ENCODE measurements at regions not wholly inside any gene's neighbourhood (a gene's known extent, or its start where the extent isn't known, plus 50 kb on each side); places are given as distances from the start of the nearest gene placed in this dataset.

GRCh38 chr16:16909126-16909525 lies 530.2 kb downstream of the NPIPA7 start:
- Histone ChIP-seq H3K27me3 (peaks cover 0 to 8% of the 10 kb centered on the region in 2 donors), H3K4me3 (no peak overlapping the region), H3K36me3 (no peaks in the 10 kb centered on the region), H3K4me1 (no peaks in the 10 kb centered on the region), H3K9me3 (peaks cover 0 to 4% of the 10 kb centered on the region in 2 donors), H3K27ac (no peak overlapping the region)
- no peak for TF ChIP-seq CTCF (IDR thresholded peaks at IDR 0.05)
- intact Hi-C loops (cut with DNase I) = no loop called here
- ATAC-seq = no peak
- DNase-seq = no peak

GRCh38 chr16:16910666-16911065 lies 531.7 kb downstream of the NPIPA7 start:
- peaks cover 0 to 8% of the 10 kb centered on the region in 2 donors for H3K27me3 ChIP-seq
- H3K4me3 ChIP-seq = no peak overlapping the region
- H3K9me3 ChIP-seq = no peaks in the 10 kb centered on the region
- ATAC-seq (no peak), DNase-seq (no peak)
- H3K27ac ChIP-seq = no peak overlapping the region
- intact Hi-C loops (cut with DNase I) = no loop called here
- no peaks in the 10 kb centered on the region for H3K4me1 ChIP-seq
- H3K36me3 ChIP-seq = no peaks in the 10 kb centered on the region
- TF ChIP-seq CTCF (IDR thresholded peaks at IDR 0.05) = no peak

GRCh38 chr16:16915771-16916170 lies 536.8 kb downstream of the NPIPA7 start:
- no peak for ATAC-seq
- intact Hi-C loops (cut with DNase I) = no loop called here
- H3K9me3 ChIP-seq = no peaks in the 10 kb centered on the region

GRCh38 chr16:16917191-16917785 lies 538.3 kb downstream of the NPIPA7 start:
- no peak for TF ChIP-seq CTCF (IDR thresholded peaks at IDR 0.05)
- H3K27ac ChIP-seq = no peak overlapping the region
- H3K9me3 ChIP-seq = no peaks in the 10 kb centered on the region
- H3K4me3 ChIP-seq = no peak overlapping the region
- no peak for ATAC-seq
- peaks cover 0 to 36% of the 10 kb centered on the region in 2 donors for H3K27me3 ChIP-seq
- no peaks in the 10 kb centered on the region for H3K36me3 ChIP-seq
- intact Hi-C loops (cut with DNase I) = no loop called here
- DNase-seq = no peak
- H3K4me1 ChIP-seq = no peaks in the 10 kb centered on the region

More at GRCh38 chr16:16915771-16916170, 536.8 kb downstream of the NPIPA7 start:
- H3K36me3 ChIP-seq = no peaks in the 10 kb centered on the region
- no peak overlapping the region for H3K27ac ChIP-seq
- TF ChIP-seq CTCF (IDR thresholded peaks at IDR 0.05) = no peak
- H3K4me1 ChIP-seq = no peaks in the 10 kb centered on the region
- peaks cover 0 to 36% of the 10 kb centered on the region in 2 donors for H3K27me3 ChIP-seq
- no peak for DNase-seq
- H3K4me3 ChIP-seq = no peak overlapping the region

- H3K4me3 ChIP-seq = no peak overlapping the region
- H3K36me3 ChIP-seq = no peaks in the 10 kb centered on the region
- intact Hi-C loops (cut with DNase I) = no loop called here
- DNase-seq (no peak), ATAC-seq (no peak)
- no peaks in the 10 kb centered on the region for H3K9me3 ChIP-seq
- peaks cover 0 to 11% of the 10 kb centered on the region in 2 donors for H3K27me3 ChIP-seq
- H3K27ac ChIP-seq = no peak overlapping the region
- H3K4me1 ChIP-seq = no peaks in the 10 kb centered on the region
- no peak for TF ChIP-seq CTCF (IDR thresholded peaks at IDR 0.05)
Observed at GRCh38 chr16:16923479-16923878, 544.5 kb downstream of the NPIPA7 start.
